ENCODE measurements at regions not wholly inside any gene's neighbourhood (a gene's known extent, or its start where the extent isn't known, plus 50 kb on each side); places are given as distances from the start of the nearest gene placed in this dataset.

GRCh38 chr2:16112251-16112971, 172.1 kb downstream of the MYCN start:
- TF ChIP-seq CTCF (conservative IDR thresholded peaks at IDR 0.05): no peak
- no peaks in the 10 kb centered on the region for H3K36me3 Mint-ChIP-seq
- no peaks in the 10 kb centered on the region for H3K27me3 Mint-ChIP-seq
- H3K4me3 Mint-ChIP-seq: no peak overlapping the region
- H3K9me3 Mint-ChIP-seq: no peaks in the 10 kb centered on the region
- no peak overlapping the region for H3K27ac Mint-ChIP-seq
- DNase-seq (ENCODE audit: extremely low spot score, unreplicated experiment): no peak
- H3K4me1 Mint-ChIP-seq (ENCODE audit: unreplicated experiment): peaks cover 22% of the 10 kb centered on the region

GRCh38 chr2:16111838-16112210, 171.5 kb downstream of the MYCN start:
- no peak for TF ChIP-seq CTCF (conservative IDR thresholded peaks at IDR 0.05)
- no peaks in the 10 kb centered on the region for H3K9me3 Mint-ChIP-seq
- H3K4me1 Mint-ChIP-seq (ENCODE audit: unreplicated experiment): peaks cover 22% of the 10 kb centered on the region
- no peak for DNase-seq (ENCODE audit: extremely low spot score, unreplicated experiment)
- H3K27ac Mint-ChIP-seq: no peak overlapping the region
- no peak overlapping the region for H3K4me3 Mint-ChIP-seq
- H3K27me3 Mint-ChIP-seq: no peaks in the 10 kb centered on the region
- no peaks in the 10 kb centered on the region for H3K36me3 Mint-ChIP-seq

- Mint-ChIP-seq H3K4me1 (ENCODE audit: unreplicated experiment) (peaks cover 27% of the 10 kb centered on the region), H3K27me3 (no peaks in the 10 kb centered on the region), H3K9me3 (no peaks in the 10 kb centered on the region), H3K36me3 (no peaks in the 10 kb centered on the region), H3K27ac (no peak overlapping the region), H3K4me3 (no peak overlapping the region)
- DNase-seq (ENCODE audit: extremely low spot score, unreplicated experiment): no peak
- TF ChIP-seq CTCF (conservative IDR thresholded peaks at IDR 0.05): no peak
Observed at GRCh38 chr2:16109821-16110310, 169.5 kb downstream of the MYCN start.

GRCh38 chr2:16109368-16109820, 169.0 kb downstream of the MYCN start:
- Mint-ChIP-seq H3K4me1 (ENCODE audit: unreplicated experiment) (peaks cover 29% of the 10 kb centered on the region), H3K4me3 (no peak overlapping the region), H3K27ac (no peak overlapping the region), H3K9me3 (no peaks in the 10 kb centered on the region), H3K36me3 (no peaks in the 10 kb centered on the region), H3K27me3 (no peaks in the 10 kb centered on the region)
- TF ChIP-seq CTCF (conservative IDR thresholded peaks at IDR 0.05): no peak
- DNase-seq (ENCODE audit: extremely low spot score, unreplicated experiment): no peak

- Mint-ChIP-seq H3K4me3 (no peak overlapping the region), H3K27ac (no peak overlapping the region), H3K36me3 (no peaks in the 10 kb centered on the region), H3K9me3 (no peaks in the 10 kb centered on the region), H3K4me1 (ENCODE audit: unreplicated experiment) (peaks cover 42% of the 10 kb centered on the region), H3K27me3 (no peaks in the 10 kb centered on the region)
- TF ChIP-seq CTCF (conservative IDR thresholded peaks at IDR 0.05): no peak
- no peak for DNase-seq (ENCODE audit: extremely low spot score, unreplicated experiment)
Observed at GRCh38 chr2:16107246-16107645, 166.9 kb downstream of the MYCN start.

Data from type B pancreatic cell (in vitro differentiated cells).